PC-3 (cell line): ENCODE measurements at regions not wholly inside any gene's neighbourhood (a gene's known extent, or its start where the extent isn't known, plus 50 kb on each side); places are given as distances from the start of the nearest gene placed in this dataset.

ENCODE experiments used
- ATAC-seq: fragments of 200-7000 bp; cut with Tn5 transposase; 2 replicates; pipeline ENCODE4 v1.9.1; 2020; ENCODE audit warnings: mild to moderate bottlenecking, moderate library complexity
- BruUV-seq: library from RNA; stranded (reverse); fragments of 400-500 nt; replicated peaks from 2 replicates; lab custom pipeline; 2021; lab: Mats Ljungman, UMichigan
- CTCF ChIA-PET: fragments of 300-600 bp; sonication (Branson Sonifier 250); formaldehyde crosslinking; loops from one replicate; lab custom pipeline; 2022; ENCODE audit warnings: antibody characterized with exemption; lab: Charles Lee
- POLR2A ChIA-PET: fragments of 300-600 bp; sonication (Branson Sonifier 250); formaldehyde crosslinking; loops from one replicate; lab custom pipeline; 2022; ENCODE audit warnings: antibody characterized with exemption; ENCODE audit not compliant: unreplicated experiment; lab: Charles Lee
- DNase-seq: peaks from one replicate; pipeline ENCODE4 v3.0.0-alpha.2; 2015
- H2AFZ ChIP-seq: fragments of 300-600 bp; sonication (generic); 2 replicates; pipeline ENCODE4 v1.6.0; 2016; ENCODE audit warnings: antibody characterized with exemption, low read length
- H3F3A ChIP-seq: fragments of 300-600 bp; sonication (generic); one replicate; pipeline ENCODE4 v1.6.0; 2017; ENCODE audit warnings: antibody characterized with exemption, low read length, control low read depth, mild to moderate bottlenecking; ENCODE audit not compliant: unreplicated experiment
- H3K27ac ChIP-seq: fragments of 300-600 bp; sonication (generic); 2 replicates; pipeline ENCODE4 v1.5.1; 2016; ENCODE audit warnings: mild to moderate bottlenecking, low read length
- H3K27me3 ChIP-seq: fragments of 300-600 bp; sonication (generic); 2 replicates; pipeline ENCODE4 v1.6.1; 2016; ENCODE audit warnings: low read length, mixed read lengths
- H3K36me3 ChIP-seq: fragments of 300-600 bp; sonication (generic); 2 replicates; pipeline ENCODE4 v1.6.1; 2016; ENCODE audit warnings: low read depth, mixed run types, low read length, mixed read lengths
- H3K4me1 ChIP-seq: fragments of 300-600 bp; sonication (generic); 2 replicates; pipeline ENCODE4 v1.5.1; 2016; ENCODE audit warnings: low read length; ENCODE audit not compliant: insufficient read depth
- H3K4me2 ChIP-seq: fragments of 300-600 bp; sonication (generic); 2 replicates; pipeline ENCODE4 v1.6.0; 2016; ENCODE audit warnings: low read length
- H3K4me3 ChIP-seq: fragments of 300-600 bp; sonication (generic); 2 replicates; pipeline ENCODE4 v1.5.1; 2016; ENCODE audit warnings: mild to moderate bottlenecking, low read length, mixed read lengths
- H3K79me2 ChIP-seq: fragments of 300-600 bp; sonication (generic); 2 replicates; pipeline ENCODE4 v1.6.1; 2017; ENCODE audit warnings: low read length, mixed read lengths
- H3K9ac ChIP-seq: fragments of 300-600 bp; sonication (generic); 2 replicates; pipeline ENCODE4 v1.6.0; 2016; ENCODE audit warnings: mild to moderate bottlenecking, low read length
- H3K9me2 ChIP-seq: fragments of 300-600 bp; sonication (generic); replicated peaks from 2 replicates; pipeline ENCODE4 v1.6.1; 2016; ENCODE audit warnings: mixed run types, low read length, mixed read lengths
- H3K9me3 ChIP-seq: fragments of 300-600 bp; sonication (generic); 2 replicates; pipeline ENCODE4 v1.6.1; 2016; ENCODE audit warnings: low read length, mixed read lengths
- H4K20me1 ChIP-seq: fragments of 300-600 bp; sonication (generic); 2 replicates; pipeline ENCODE4 v1.6.1; 2016; ENCODE audit warnings: low read length, mixed read lengths
- EZH2 ChIP-seq: fragments of 300-600 bp; sonication (generic); IDR thresholded peaks from one replicate; pipeline ENCODE4 v1.6.1; 2017; ENCODE audit warnings: antibody characterized with exemption, mild to moderate bottlenecking, low read length; ENCODE audit not compliant: unreplicated experiment
- EZH2phosphoT487 ChIP-seq: fragments of 300-600 bp; sonication (generic); IDR thresholded peaks from 2 replicates; pipeline ENCODE4 v1.6.1; 2018; ENCODE audit warnings: mild to moderate bottlenecking, antibody characterized with exemption, low read length, borderline replicate concordance
- intact Hi-C: fragments of 100-400 bp; cut with micrococcal nuclease; formaldehyde crosslinking; loops from 2 replicates; pipeline ENCODE4 v1.9.0; 2023
- TF ChIP-seq, protein P1 (sequence below): fragments of 300-600 bp; sonication (generic); conservative IDR thresholded peaks from 2 replicates; pipeline ENCODE4 v1.5.1; 2017; ENCODE audit warnings: antibody characterized with exemption, low read depth, mild to moderate bottlenecking, low read length

DNA sequence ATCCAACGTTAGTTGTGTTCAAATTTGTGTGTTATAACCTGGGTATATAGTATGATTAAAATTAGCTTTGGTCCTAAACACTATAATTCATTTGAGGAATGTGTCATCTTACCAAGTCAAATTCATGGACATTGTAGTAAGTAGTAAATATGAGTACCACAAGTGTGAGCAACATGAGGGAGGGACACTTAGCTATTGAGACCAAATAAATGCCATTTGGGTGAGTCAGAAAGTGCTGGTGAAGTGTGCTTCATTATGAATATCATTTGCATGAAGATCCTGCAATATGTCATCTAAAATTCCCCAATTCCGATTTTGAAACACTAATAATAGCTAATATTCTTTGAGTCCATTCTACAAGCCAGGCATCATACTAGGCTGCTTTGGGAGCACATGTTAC is 336.7 kb upstream of the KIF2A start:
- Histone ChIP-seq H3K4me2 (no peak overlapping the region), H3K9ac (no peak overlapping the region), H3K9me2 (no peaks in the 10 kb centered on the region), H3F3A (no peaks in the 10 kb centered on the region), H2AFZ (no peak overlapping the region), H4K20me1 (no peaks in the 10 kb centered on the region), H3K9me3 (no peaks in the 10 kb centered on the region), H3K4me3 (no peak overlapping the region), H3K36me3 (no peaks in the 10 kb centered on the region), H3K27ac (no peak overlapping the region), H3K27me3 (peaks cover 31% of the 10 kb centered on the region), H3K79me2 (no peaks in the 10 kb centered on the region), H3K4me1 (no peaks in the 10 kb centered on the region)
- BruUV-seq, result no TSS peak
- intact Hi-C loops, result no loop called here
- CTCF ChIA-PET, result no interaction called here
- no peak for ATAC-seq
- TF ChIP-seq, protein P1, sequence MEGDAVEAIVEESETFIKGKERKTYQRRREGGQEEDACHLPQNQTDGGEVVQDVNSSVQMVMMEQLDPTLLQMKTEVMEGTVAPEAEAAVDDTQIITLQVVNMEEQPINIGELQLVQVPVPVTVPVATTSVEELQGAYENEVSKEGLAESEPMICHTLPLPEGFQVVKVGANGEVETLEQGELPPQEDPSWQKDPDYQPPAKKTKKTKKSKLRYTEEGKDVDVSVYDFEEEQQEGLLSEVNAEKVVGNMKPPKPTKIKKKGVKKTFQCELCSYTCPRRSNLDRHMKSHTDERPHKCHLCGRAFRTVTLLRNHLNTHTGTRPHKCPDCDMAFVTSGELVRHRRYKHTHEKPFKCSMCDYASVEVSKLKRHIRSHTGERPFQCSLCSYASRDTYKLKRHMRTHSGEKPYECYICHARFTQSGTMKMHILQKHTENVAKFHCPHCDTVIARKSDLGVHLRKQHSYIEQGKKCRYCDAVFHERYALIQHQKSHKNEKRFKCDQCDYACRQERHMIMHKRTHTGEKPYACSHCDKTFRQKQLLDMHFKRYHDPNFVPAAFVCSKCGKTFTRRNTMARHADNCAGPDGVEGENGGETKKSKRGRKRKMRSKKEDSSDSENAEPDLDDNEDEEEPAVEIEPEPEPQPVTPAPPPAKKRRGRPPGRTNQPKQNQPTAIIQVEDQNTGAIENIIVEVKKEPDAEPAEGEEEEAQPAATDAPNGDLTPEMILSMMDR, result no peak
- no peak for TF ChIP-seq EZH2phosphoT487
- POLR2A ChIA-PET, result no interaction called here
- peak; percentile 28 for DNase-seq

DNA sequence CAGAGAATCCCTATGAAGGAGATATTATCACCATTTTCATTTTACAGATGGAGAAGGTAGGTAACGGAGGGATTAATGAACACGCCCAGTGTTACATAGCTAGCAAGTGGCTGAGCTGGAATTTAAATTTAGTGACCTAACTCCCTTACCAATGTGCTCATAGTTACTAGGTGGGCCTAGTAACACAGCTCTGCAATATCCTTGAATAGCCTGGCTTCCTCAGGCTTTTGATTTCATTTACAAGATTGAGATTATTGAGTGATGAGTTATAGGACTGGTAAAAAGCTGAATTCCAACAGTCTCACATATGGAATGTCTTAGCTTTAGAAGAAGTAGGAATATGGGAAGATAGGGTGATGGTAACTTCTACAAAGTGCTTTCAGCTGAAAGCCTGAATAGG is 336.3 kb upstream of the KIF2A start:
- intact Hi-C loops, result no loop called here
- no TSS peak for BruUV-seq
- no peaks in the 10 kb centered on the region for H3K79me2 ChIP-seq
- no peak overlapping the region for H3K4me2 ChIP-seq
- TF ChIP-seq, protein P1, result no peak
- TF ChIP-seq EZH2 (no peak), EZH2phosphoT487 (no peak)
- no peak overlapping the region for H2AFZ ChIP-seq
- no peak overlapping the region for H3K9ac ChIP-seq
- ChIA-PET CTCF (no interaction called here), POLR2A (no interaction called here)
- no peak overlapping the region for H3K4me3 ChIP-seq
- H3F3A ChIP-seq, result no peaks in the 10 kb centered on the region
- no peaks in the 10 kb centered on the region for H4K20me1 ChIP-seq
- H3K27me3 ChIP-seq, result peaks cover 35% of the 10 kb centered on the region
- H3K9me3 ChIP-seq, result no peaks in the 10 kb centered on the region
- no peak overlapping the region for H3K27ac ChIP-seq
- no peak for DNase-seq
- H3K4me1 ChIP-seq, result no peaks in the 10 kb centered on the region
- no peaks in the 10 kb centered on the region for H3K36me3 ChIP-seq
- H3K9me2 ChIP-seq, result no peaks in the 10 kb centered on the region
- no peak for ATAC-seq

DNA sequence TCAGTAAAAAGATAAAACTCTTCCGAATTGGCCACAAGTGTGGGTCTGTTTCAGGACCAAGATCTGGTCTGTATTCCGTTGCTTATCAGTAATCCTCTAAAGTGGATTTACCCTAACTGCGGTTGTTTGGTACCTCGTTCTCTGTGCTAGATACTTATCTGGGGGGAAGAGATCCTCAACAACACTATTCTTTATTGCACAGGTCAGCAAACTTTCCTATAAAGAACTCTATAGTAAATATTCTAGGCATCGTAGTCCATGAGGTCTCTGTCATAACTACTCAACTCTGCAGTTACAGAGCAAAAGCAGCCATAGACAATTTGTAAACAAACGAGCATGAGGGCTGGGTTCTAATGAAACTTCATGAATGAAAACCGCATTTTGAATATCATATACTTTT is 335.8 kb upstream of the KIF2A start:
- H3K79me2 ChIP-seq, result no peaks in the 10 kb centered on the region
- BruUV-seq, result no TSS peak
- POLR2A ChIA-PET, result no interaction called here
- no peak for DNase-seq
- H3K4me3 ChIP-seq, result no peak overlapping the region
- CTCF ChIA-PET, result no interaction called here
- no peaks in the 10 kb centered on the region for H3F3A ChIP-seq
- H3K36me3 ChIP-seq, result no peaks in the 10 kb centered on the region
- no peak for ATAC-seq
- no peak overlapping the region for H2AFZ ChIP-seq
- no peak for TF ChIP-seq EZH2phosphoT487
- TF ChIP-seq, protein P1, result no peak
- TF ChIP-seq EZH2, result no peak
- H3K27ac ChIP-seq, result no peak overlapping the region
- intact Hi-C loops, result no loop called here
- no peaks in the 10 kb centered on the region for H3K9me3 ChIP-seq
- no peak overlapping the region for H3K9ac ChIP-seq
- no peaks in the 10 kb centered on the region for H3K4me1 ChIP-seq
- no peaks in the 10 kb centered on the region for H4K20me1 ChIP-seq
- no peaks in the 10 kb centered on the region for H3K9me2 ChIP-seq
- H3K27me3 ChIP-seq, result peaks cover 37% of the 10 kb centered on the region
- no peak overlapping the region for H3K4me2 ChIP-seq
